H1 (cell line): ENCODE measurements at regions not wholly inside any gene's neighbourhood (a gene's known extent, or its start where the extent isn't known, plus 50 kb on each side); places are given as distances from the start of the nearest gene placed in this dataset.
"Not testable (repeated sequence)": the region's sequence is repeated elsewhere in the genome, so short reads cannot be mapped to it uniquely, and the experiment has no call there.

ENCODE experiments used
- BACH1 ChIP-seq: IDR thresholded peaks from 2 replicates; pipeline ENCODE4 v1.6.1; 2012; ENCODE audit warnings: low read length, improper control_type of control experiment
- POLR2AphosphoS5 ChIP-seq: IDR thresholded peaks from 2 replicates; pipeline ENCODE4 v1.6.1; 2011; ENCODE audit warnings: low read depth, low read length
- TCF12 ChIP-seq: IDR thresholded peaks from 2 replicates; pipeline ENCODE4 v1.6.1; 2011; ENCODE audit warnings: low read depth, mild to moderate bottlenecking, low read length

DNA sequence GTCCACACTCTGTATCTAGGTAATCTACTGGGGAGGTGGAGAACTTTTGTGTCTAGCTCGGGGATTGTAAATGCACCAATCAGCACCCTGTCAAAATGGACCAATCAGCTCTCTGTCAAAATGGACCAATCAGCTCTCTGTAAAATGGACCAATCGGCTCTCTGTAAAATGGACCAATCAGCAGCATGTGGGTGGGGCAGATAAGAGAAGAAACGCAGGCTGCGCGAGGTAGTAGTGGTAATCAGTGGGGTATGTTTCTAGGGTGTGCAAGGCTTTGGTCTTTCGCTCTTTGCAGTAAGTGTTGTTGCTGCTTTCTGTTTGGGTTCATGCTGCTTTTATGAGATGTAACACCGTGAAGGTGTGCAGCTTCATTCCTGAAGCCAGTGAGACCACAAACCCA is 98.0 kb upstream of the IGF1R start:
- TF ChIP-seq TCF12, POLR2AphosphoS5, BACH1: not testable (repeated sequence)
